ENCODE measurements at regions not wholly inside any gene's neighbourhood (a gene's known extent, or its start where the extent isn't known, plus 50 kb on each side); places are given as distances from the start of the nearest gene placed in this dataset.

GRCh38 chr17:33679595-33679994 lies 386.5 kb upstream of the ASIC2 start:
- no peak for DNase-seq
- WGBS, 2 donors, result 85 to 91% methylated on average over 6 of the region's 6 CpGs
- Histone ChIP-seq H3K9ac (ENCODE audit: insufficient read depth in 1 of 2, low read length in 2 of 2) (no peak overlapping the region), H3K27me3 (ENCODE audit: control insufficient read depth in 3 of 3, insufficient read depth in 3 of 3, low read length in 2 of 3) (no peaks in the 10 kb centered on the region), H3K36me3 (ENCODE audit: control insufficient read depth in 4 of 4, insufficient read depth in 4 of 4, low read length in 4 of 4) (no peaks in the 10 kb centered on the region), H3K4me1 (ENCODE audit: control insufficient read depth in 5 of 5, insufficient read depth in 5 of 5, low read length in 5 of 5) (no peaks in the 10 kb centered on the region), H3K9me3 (ENCODE audit: control insufficient read depth in 4 of 4, insufficient read depth in 3 of 4, low read length in 3 of 4) (no peaks in the 10 kb centered on the region), H3K4me3 (no peak overlapping the region), H3K27ac (ENCODE audit: low read depth in 1 of 2, low read length in 1 of 2) (no peak overlapping the region)
- TF ChIP-seq CTCF (IDR thresholded peaks at IDR 0.05; ENCODE audit: control extremely low read depth, extremely low read depth), result no peak
- ATAC-seq (ENCODE audit: insufficient read depth, low FRiP score), result no peak

- no peak overlapping the region for H3K27ac ChIP-seq (ENCODE audit: low read depth in 1 of 2, low read length in 1 of 2)
- H3K9me3 ChIP-seq (ENCODE audit: control insufficient read depth in 4 of 4, insufficient read depth in 3 of 4, low read length in 3 of 4), result no peaks in the 10 kb centered on the region
- no peak for DNase-seq
- H3K4me1 ChIP-seq (ENCODE audit: control insufficient read depth in 5 of 5, insufficient read depth in 5 of 5, low read length in 5 of 5), result no peaks in the 10 kb centered on the region
- no peak overlapping the region for H3K4me3 ChIP-seq
- 67 to 68% methylated on average over 4 of the region's 4 CpGs for WGBS, 2 donors
- H3K27me3 ChIP-seq (ENCODE audit: control insufficient read depth in 3 of 3, insufficient read depth in 3 of 3, low read length in 2 of 3), result no peaks in the 10 kb centered on the region
- ATAC-seq (ENCODE audit: insufficient read depth, low FRiP score), result no peak
- TF ChIP-seq CTCF (IDR thresholded peaks at IDR 0.05; ENCODE audit: control extremely low read depth, extremely low read depth), result no peak
- no peak overlapping the region for H3K9ac ChIP-seq (ENCODE audit: insufficient read depth in 1 of 2, low read length in 2 of 2)
- H3K36me3 ChIP-seq (ENCODE audit: control insufficient read depth in 4 of 4, insufficient read depth in 4 of 4, low read length in 4 of 4), result no peaks in the 10 kb centered on the region
Measured at GRCh38 chr17:33680472-33680871, 387.4 kb upstream of the ASIC2 start.

GRCh38 chr17:33682599-33682998 lies 389.5 kb upstream of the ASIC2 start:
- H3K9me3 ChIP-seq (ENCODE audit: control insufficient read depth in 4 of 4, insufficient read depth in 3 of 4, low read length in 3 of 4), result no peaks in the 10 kb centered on the region
- H3K36me3 ChIP-seq (ENCODE audit: control insufficient read depth in 4 of 4, insufficient read depth in 4 of 4, low read length in 4 of 4), result no peaks in the 10 kb centered on the region
- no peak for TF ChIP-seq CTCF (IDR thresholded peaks at IDR 0.05; ENCODE audit: control extremely low read depth, extremely low read depth)
- DNase-seq (no peak), ATAC-seq (ENCODE audit: insufficient read depth, low FRiP score) (no peak)
- no peak overlapping the region for H3K27ac ChIP-seq (ENCODE audit: low read depth in 1 of 2, low read length in 1 of 2)
- no peak overlapping the region for H3K9ac ChIP-seq (ENCODE audit: insufficient read depth in 1 of 2, low read length in 2 of 2)
- H3K4me3 ChIP-seq, result no peak overlapping the region
- H3K4me1 ChIP-seq (ENCODE audit: control insufficient read depth in 5 of 5, insufficient read depth in 5 of 5, low read length in 5 of 5), result no peaks in the 10 kb centered on the region
- no peaks in the 10 kb centered on the region for H3K27me3 ChIP-seq (ENCODE audit: control insufficient read depth in 3 of 3, insufficient read depth in 3 of 3, low read length in 2 of 3)

- no peak for ATAC-seq (ENCODE audit: insufficient read depth, low FRiP score)
- WGBS, 2 donors, result 78 to 81% methylated on average over 6 of the region's 6 CpGs
- DNase-seq, result no peak
- H3K27ac ChIP-seq (ENCODE audit: low read depth in 1 of 2, low read length in 1 of 2), result no peak overlapping the region
- no peaks in the 10 kb centered on the region for H3K36me3 ChIP-seq (ENCODE audit: control insufficient read depth in 4 of 4, insufficient read depth in 4 of 4, low read length in 4 of 4)
- no peak overlapping the region for H3K4me3 ChIP-seq
- H3K27me3 ChIP-seq (ENCODE audit: control insufficient read depth in 3 of 3, insufficient read depth in 3 of 3, low read length in 2 of 3), result peaks cover 0 to 3% (median 2%) of the 10 kb centered on the region in 3 donors
- peaks cover 0 to 2% (median 0%) of the 10 kb centered on the region in 4 donors for H3K9me3 ChIP-seq (ENCODE audit: control insufficient read depth in 4 of 4, insufficient read depth in 3 of 4, low read length in 3 of 4)
- TF ChIP-seq CTCF (IDR thresholded peaks at IDR 0.05; ENCODE audit: control extremely low read depth, extremely low read depth), result no peak
- H3K9ac ChIP-seq (ENCODE audit: insufficient read depth in 1 of 2, low read length in 2 of 2), result no peak overlapping the region
- H3K4me1 ChIP-seq (ENCODE audit: control insufficient read depth in 5 of 5, insufficient read depth in 5 of 5, low read length in 5 of 5), result no peaks in the 10 kb centered on the region
Measured at GRCh38 chr17:33684735-33685134, 391.6 kb upstream of the ASIC2 start.

Data from lung (tissue), 11 donors.